ENCODE measurements at regions not wholly inside any gene's neighbourhood (a gene's known extent, or its start where the extent isn't known, plus 50 kb on each side); places are given as distances from the start of the nearest gene placed in this dataset.
A peak's percentile ranks its signal among the peaks of the same experiment; 100 is the strongest.

- WGBS, 2 donors, result 72 to 84% methylated on average over 4 of the region's 4 CpGs
- no peak for FAIRE-seq
- intact Hi-C loops (cut with DNase I), result no loop called here
Observed at GRCh38 chr13:71171740-71172139, 695.3 kb downstream of the DACH1 start.

DNA sequence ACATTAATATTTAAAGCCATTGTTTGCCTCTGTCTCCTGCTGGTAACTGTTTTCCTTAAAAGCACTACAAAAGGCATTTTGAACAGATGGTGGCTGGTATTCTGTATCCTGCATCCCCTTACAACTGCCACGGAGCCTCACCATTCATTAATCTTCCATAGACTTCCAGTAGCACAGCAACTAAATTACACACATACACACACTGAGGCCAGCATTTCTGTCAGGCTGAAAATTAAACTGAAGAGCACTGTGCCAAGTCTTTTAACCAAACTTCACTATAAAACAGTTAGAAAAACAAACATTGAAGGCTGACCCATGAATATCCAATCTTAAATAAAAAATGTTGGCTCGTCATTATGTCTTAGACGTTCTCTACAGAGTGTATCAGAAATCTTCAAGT lies 697.8 kb downstream of the DACH1 start:
- H3K36me3 ChIP-seq, result no peaks in the 10 kb centered on the region
- intact Hi-C loops (cut with DNase I), result no loop called here
- no peaks in the 10 kb centered on the region for H3K4me1 ChIP-seq
- no peak overlapping the region for H3K4me3 ChIP-seq
- TF ChIP-seq CTCF (IDR thresholded peaks at IDR 0.05), result no peak
- ATAC-seq (peak in 1 of 4 donors; percentile 44), FAIRE-seq (no peak), DNase-seq (no peak)
- H3K27me3 ChIP-seq, result no peaks in the 10 kb centered on the region
- H3K9me3 ChIP-seq, result no peaks in the 10 kb centered on the region
- no peak overlapping the region for H3K27ac ChIP-seq
- WGBS, 2 donors, result 10 to 16% methylated on average over 3 of the region's 3 CpGs

More at GRCh38 chr13:71171740-71172139, 695.3 kb downstream of the DACH1 start:
- H3K4me1 ChIP-seq, result no peaks in the 10 kb centered on the region
- H3K27me3 ChIP-seq, result no peaks in the 10 kb centered on the region
- no peak for ATAC-seq
- H3K36me3 ChIP-seq, result no peaks in the 10 kb centered on the region
- TF ChIP-seq CTCF (IDR thresholded peaks at IDR 0.05), result no peak
- no peaks in the 10 kb centered on the region for H3K9me3 ChIP-seq
- no peak overlapping the region for H3K4me3 ChIP-seq
- DNase-seq, result no peak
- no peak overlapping the region for H3K27ac ChIP-seq

GRCh38 chr13:71156550-71156949 lies 710.5 kb downstream of the DACH1 start:
- intact Hi-C loops (cut with DNase I), result no loop called here
- no peak for FAIRE-seq
- Histone ChIP-seq H3K27ac (no peak overlapping the region), H3K36me3 (no peaks in the 10 kb centered on the region), H3K9me3 (no peaks in the 10 kb centered on the region), H3K4me1 (no peaks in the 10 kb centered on the region), H3K4me3 (no peak overlapping the region), H3K27me3 (no peaks in the 10 kb centered on the region)
- peak in 3 of 4 donors; percentile 26 to 35 (median 28) for ATAC-seq
- TF ChIP-seq CTCF (IDR thresholded peaks at IDR 0.05), result no peak
- no peak for DNase-seq
- WGBS, 2 donors, result 57 to 65% methylated on average over 6 of the region's 6 CpGs

DNA sequence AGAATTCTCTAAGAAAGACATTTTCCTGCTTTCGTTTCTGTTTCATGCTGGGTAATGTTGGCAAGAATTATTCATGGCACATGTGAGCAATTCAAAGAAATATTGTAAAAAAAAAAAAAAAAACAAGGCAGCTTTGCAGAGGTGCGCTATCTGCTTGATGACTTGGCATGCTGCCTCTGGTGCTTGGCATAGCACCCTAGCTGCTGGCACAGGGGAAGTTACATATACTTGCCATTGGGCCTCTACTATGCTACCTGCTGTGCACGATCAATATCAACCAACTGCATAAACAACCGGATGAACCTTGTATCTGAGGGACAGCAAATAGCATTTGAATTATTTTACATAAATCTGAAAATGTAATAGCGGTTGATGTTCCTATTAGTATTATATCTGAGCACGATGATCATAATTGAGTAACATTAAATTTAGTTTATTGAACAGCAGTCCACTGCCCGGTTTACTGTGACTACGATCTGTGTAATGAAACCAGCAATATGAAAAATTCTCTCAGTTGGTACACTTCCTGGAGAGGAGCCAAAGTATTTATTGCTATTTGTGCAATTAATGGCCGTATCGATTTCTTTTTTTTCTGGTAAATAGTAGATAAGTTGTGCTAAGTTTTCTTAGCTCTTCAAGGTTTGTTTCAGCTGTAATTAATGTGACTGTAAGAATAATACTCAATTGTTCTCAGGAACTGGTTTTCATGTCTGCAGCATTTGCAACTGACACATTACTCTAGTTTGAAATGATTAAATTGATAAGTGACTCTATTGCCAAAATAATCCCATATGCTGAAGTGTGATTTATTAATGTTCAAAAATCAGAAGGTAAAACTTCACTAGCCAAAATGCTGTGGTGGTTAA lies 717.3 kb downstream of the DACH1 start:
- WGBS, 2 donors, result 13 to 14% methylated on average over 10 of the region's 10 CpGs
- Histone ChIP-seq H3K27me3 (no peaks in the 10 kb centered on the region), H3K9me3 (no peaks in the 10 kb centered on the region), H3K36me3 (no peaks in the 10 kb centered on the region), H3K27ac (no peak overlapping the region), H3K4me3 (peak overlapping the region in 1 of 4 donors; percentile 9), H3K4me1 (peaks cover 0 to 5% (median 0%) of the 10 kb centered on the region in 3 donors)
- intact Hi-C loops (cut with DNase I), result no loop called here
- peak; percentile 57 to 76 (median 68) for DNase-seq
- TF ChIP-seq CTCF (IDR thresholded peaks at IDR 0.05), result no peak
- no peak for FAIRE-seq
- ATAC-seq, result peak; percentile 89 to 98 (median 92)

DNA sequence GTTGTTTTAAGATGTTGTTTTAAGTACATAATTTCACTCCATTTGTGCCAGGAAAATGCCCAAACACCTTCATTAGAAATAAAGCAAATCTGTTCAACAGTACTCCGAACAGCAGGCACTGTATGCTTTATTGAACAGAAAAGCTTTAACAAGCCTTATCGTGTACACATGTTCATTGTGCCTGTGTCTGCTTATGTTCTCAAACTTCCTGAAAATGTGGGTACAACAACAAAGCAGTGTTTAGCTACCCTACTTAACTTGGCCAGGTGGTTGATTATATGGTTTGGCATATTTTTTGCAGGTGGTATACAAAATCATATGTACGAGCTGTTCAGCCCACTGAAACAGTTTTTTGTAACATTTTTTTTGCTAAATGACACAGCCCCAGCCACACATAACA lies 718.0 kb downstream of the DACH1 start:
- ATAC-seq, result peak in 3 of 4 donors; percentile 16 to 55 (median 38)
- H3K27ac ChIP-seq, result no peak overlapping the region
- H3K27me3 ChIP-seq, result no peaks in the 10 kb centered on the region
- peak overlapping the region in 1 of 4 donors; percentile 9 for H3K4me3 ChIP-seq
- H3K4me1 ChIP-seq, result peaks cover 0 to 5% (median 0%) of the 10 kb centered on the region in 3 donors
- TF ChIP-seq CTCF (IDR thresholded peaks at IDR 0.05), result no peak
- intact Hi-C loops (cut with DNase I), result no loop called here
- FAIRE-seq, result no peak
- no peak for DNase-seq
- no peaks in the 10 kb centered on the region for H3K9me3 ChIP-seq
- WGBS, 2 donors, result 11 to 14% methylated on average over 3 of the region's 3 CpGs
- H3K36me3 ChIP-seq, result no peaks in the 10 kb centered on the region
